GM12878 (cell line): ENCODE measurements at regions not wholly inside any gene's neighbourhood (a gene's known extent, or its start where the extent isn't known, plus 50 kb on each side); places are given as distances from the start of the nearest gene placed in this dataset.

ENCODE experiments used
- ELK1 ChIP-seq: IDR thresholded peaks from 2 replicates; pipeline ENCODE4 v1.6.1; 2012; ENCODE audit warnings: low read depth, low read length, improper control_type of control experiment
- EZH2 ChIP-seq: IDR thresholded peaks from 2 replicates; pipeline ENCODE4 v1.6.1; 2012; ENCODE audit warnings: low read depth, mild to moderate bottlenecking, control low read depth, inconsistent platforms, low read length, borderline replicate concordance; ENCODE audit not compliant: control insufficient read depth
- KDM1A ChIP-seq: fragments of 200-600 bp; sonication (generic); IDR thresholded peaks from 2 replicates; pipeline ENCODE4 v1.6.1; 2016; ENCODE audit warnings: borderline replicate concordance
- NFIC ChIP-seq: IDR thresholded peaks from 2 replicates; pipeline ENCODE4 v1.6.1; 2012; ENCODE audit warnings: low read depth, mild to moderate bottlenecking, inconsistent platforms, low read length, moderate library complexity
- POLR2AphosphoS5 ChIP-seq: IDR thresholded peaks from 2 replicates; pipeline ENCODE4 v1.6.1; 2011; ENCODE audit warnings: mild to moderate bottlenecking, low read length, inconsistent platforms
- SMAD1 ChIP-seq: fragments of 450-650 bp; IDR thresholded peaks from 2 replicates; pipeline ENCODE4 v1.6.1; 2018; ENCODE audit warnings: mild to moderate bottlenecking, low read depth; ENCODE audit not compliant: partially characterized antibody
- ZSCAN29 ChIP-seq: fragments of 450-650 bp; IDR thresholded peaks from 2 replicates; pipeline ENCODE4 v1.6.1; 2017; ENCODE audit warnings: mild to moderate bottlenecking, moderate library complexity
- TF ChIP-seq, protein P1 (sequence below), 3 experiments: IDR thresholded peaks in 2 of 3; conservative IDR thresholded peaks in 1 of 3; 2 replicates each; pipeline ENCODE4 v1.5.1; 2011; ENCODE audit warnings: low read depth in 3 of 3, low read length in 3 of 3, mild to moderate bottlenecking in 3 of 3, control low read depth in 2 of 3, moderate library complexity in 2 of 3, inconsistent platforms in 1 of 3, mixed read lengths in 1 of 3; ENCODE audit not compliant: control insufficient read depth in 2 of 3, insufficient read depth in 1 of 3; ENCODE audit errors: extremely low read depth in 1 of 3

DNA sequence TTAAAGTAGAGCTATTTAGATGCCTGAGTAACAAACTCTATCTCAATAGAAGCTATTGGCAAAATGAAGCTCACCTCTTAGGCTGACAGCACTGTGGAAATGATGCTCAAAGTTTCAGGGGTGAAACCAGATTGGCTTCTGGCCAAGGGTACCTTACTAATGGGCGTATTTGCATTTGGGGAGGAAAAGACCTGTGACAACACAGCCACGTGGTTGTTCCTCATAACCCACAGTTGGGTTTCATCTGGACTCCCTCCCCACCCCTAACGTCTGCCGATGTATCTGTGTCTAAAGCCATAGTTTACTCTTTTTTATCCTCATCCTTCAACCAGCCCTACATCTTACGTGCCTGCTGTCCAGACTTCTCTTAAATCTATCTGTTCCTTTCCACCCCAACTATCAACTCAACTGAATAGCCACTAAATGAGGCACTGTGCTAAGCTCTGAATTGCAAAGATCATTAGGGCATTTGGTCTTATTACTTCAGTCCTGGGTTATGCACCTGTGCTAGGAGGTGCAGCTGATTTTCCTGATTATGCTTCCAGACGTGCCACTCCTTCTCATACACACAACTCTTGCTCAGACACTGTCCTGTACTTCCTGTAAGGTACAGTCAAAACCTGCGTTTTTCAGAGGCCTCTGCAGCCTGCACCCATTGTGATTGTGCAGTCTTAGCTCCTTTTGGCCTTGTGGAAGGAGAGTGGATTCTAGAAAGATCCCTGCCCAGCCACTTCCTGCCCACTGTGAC is 80.6 kb upstream of the ARMC2 start:
- no peak for TF ChIP-seq ZSCAN29
- TF ChIP-seq SMAD1: no peak
- TF ChIP-seq, protein P1, sequence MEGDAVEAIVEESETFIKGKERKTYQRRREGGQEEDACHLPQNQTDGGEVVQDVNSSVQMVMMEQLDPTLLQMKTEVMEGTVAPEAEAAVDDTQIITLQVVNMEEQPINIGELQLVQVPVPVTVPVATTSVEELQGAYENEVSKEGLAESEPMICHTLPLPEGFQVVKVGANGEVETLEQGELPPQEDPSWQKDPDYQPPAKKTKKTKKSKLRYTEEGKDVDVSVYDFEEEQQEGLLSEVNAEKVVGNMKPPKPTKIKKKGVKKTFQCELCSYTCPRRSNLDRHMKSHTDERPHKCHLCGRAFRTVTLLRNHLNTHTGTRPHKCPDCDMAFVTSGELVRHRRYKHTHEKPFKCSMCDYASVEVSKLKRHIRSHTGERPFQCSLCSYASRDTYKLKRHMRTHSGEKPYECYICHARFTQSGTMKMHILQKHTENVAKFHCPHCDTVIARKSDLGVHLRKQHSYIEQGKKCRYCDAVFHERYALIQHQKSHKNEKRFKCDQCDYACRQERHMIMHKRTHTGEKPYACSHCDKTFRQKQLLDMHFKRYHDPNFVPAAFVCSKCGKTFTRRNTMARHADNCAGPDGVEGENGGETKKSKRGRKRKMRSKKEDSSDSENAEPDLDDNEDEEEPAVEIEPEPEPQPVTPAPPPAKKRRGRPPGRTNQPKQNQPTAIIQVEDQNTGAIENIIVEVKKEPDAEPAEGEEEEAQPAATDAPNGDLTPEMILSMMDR (IDR thresholded peaks at IDR 0.05 in 2 of 3, conservative IDR thresholded peaks at IDR 0.05 in 1 of 3; ENCODE audit: control insufficient read depth in 2 of 3, extremely low read depth in 1 of 3, insufficient read depth in 1 of 3, low read depth in 3 of 3, low read length in 3 of 3): no peak
- no peak for TF ChIP-seq POLR2AphosphoS5
- TF ChIP-seq ELK1: no peak
- TF ChIP-seq KDM1A: no peak
- no peak for TF ChIP-seq NFIC
- TF ChIP-seq EZH2: no peak
